WERI-Rb-1 (cell line): ENCODE measurements at regions not wholly inside any gene's neighbourhood (a gene's known extent, or its start where the extent isn't known, plus 50 kb on each side); places are given as distances from the start of the nearest gene placed in this dataset.

Source experiments
- DNase-seq: peaks from one replicate; pipeline ENCODE4 v3.0.0-alpha.2; 2020
- H3K27ac ChIP-seq: fragments of 250-450 bp; sonication (Bioruptor Pico); 2 replicates; pipeline ENCODE4 v1.5.1; 2020; ENCODE audit warnings: mild to moderate bottlenecking, moderate library complexity
- H3K27me3 ChIP-seq: fragments of 250-450 bp; sonication (Bioruptor Pico); 2 replicates; pipeline ENCODE4 v1.5.1; 2021; ENCODE audit warnings: mild to moderate bottlenecking, low read depth, moderate library complexity; ENCODE audit not compliant: insufficient read depth, severe bottlenecking
- H3K36me3 ChIP-seq: fragments of 250-450 bp; sonication (Bioruptor Pico); 2 replicates; pipeline ENCODE4 v1.5.1; 2020; ENCODE audit warnings: mild to moderate bottlenecking, moderate library complexity
- H3K4me3 ChIP-seq: 2 replicates; pipeline ENCODE4 v1.5.1; 2011; ENCODE audit warnings: low read depth, mild to moderate bottlenecking, control low read depth, low read length
- H3K9me3 ChIP-seq: fragments of 250-450 bp; sonication (Bioruptor Pico); 2 replicates; pipeline ENCODE4 v1.5.1; 2021; ENCODE audit warnings: mild to moderate bottlenecking, moderate library complexity; ENCODE audit not compliant: severe bottlenecking
- TF ChIP-seq, protein P1 (sequence below): IDR thresholded peaks from 2 replicates; pipeline ENCODE4 v1.5.1; 2011; ENCODE audit warnings: low read depth, mild to moderate bottlenecking, control low read depth, inconsistent platforms, low read length

- TF ChIP-seq, protein P1, sequence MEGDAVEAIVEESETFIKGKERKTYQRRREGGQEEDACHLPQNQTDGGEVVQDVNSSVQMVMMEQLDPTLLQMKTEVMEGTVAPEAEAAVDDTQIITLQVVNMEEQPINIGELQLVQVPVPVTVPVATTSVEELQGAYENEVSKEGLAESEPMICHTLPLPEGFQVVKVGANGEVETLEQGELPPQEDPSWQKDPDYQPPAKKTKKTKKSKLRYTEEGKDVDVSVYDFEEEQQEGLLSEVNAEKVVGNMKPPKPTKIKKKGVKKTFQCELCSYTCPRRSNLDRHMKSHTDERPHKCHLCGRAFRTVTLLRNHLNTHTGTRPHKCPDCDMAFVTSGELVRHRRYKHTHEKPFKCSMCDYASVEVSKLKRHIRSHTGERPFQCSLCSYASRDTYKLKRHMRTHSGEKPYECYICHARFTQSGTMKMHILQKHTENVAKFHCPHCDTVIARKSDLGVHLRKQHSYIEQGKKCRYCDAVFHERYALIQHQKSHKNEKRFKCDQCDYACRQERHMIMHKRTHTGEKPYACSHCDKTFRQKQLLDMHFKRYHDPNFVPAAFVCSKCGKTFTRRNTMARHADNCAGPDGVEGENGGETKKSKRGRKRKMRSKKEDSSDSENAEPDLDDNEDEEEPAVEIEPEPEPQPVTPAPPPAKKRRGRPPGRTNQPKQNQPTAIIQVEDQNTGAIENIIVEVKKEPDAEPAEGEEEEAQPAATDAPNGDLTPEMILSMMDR, result peak; percentile 78
- no peaks in the 10 kb centered on the region for H3K36me3 ChIP-seq
- no peaks in the 10 kb centered on the region for H3K9me3 ChIP-seq
- DNase-seq, result peak; percentile 61
- no peak overlapping the region for H3K27ac ChIP-seq
- H3K4me3 ChIP-seq, result no peak overlapping the region
- no peaks in the 10 kb centered on the region for H3K27me3 ChIP-seq
These were observed 482.6 kb downstream of the NPIPA7 start for GRCh38 chr16:16861546-16861945.

DNA sequence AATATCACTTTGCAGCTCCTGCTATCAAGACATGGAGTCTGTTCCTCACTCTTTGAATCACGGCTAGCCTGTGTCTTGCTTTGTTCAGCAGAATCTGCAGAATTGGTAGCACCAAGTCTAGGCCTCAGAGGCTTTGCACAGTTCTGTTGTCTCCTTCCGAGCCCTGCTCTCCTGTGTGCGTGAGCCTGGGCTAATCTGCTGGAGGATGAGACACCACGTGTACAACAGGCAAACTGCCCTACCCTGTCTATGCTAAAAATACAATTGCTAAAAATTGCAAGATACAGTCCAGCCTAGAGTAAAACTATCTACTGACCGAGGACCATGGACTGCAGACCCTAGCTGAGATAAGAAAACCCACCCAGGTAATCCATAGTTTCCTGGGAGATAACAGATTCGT, 484.7 kb downstream of the NPIPA7 start:
- no peak for DNase-seq
- H3K4me3 ChIP-seq, result no peak overlapping the region
- H3K9me3 ChIP-seq, result no peaks in the 10 kb centered on the region
- H3K27ac ChIP-seq, result no peak overlapping the region
- no peaks in the 10 kb centered on the region for H3K36me3 ChIP-seq
- TF ChIP-seq, protein P1, result no peak
- H3K27me3 ChIP-seq, result no peaks in the 10 kb centered on the region

DNA sequence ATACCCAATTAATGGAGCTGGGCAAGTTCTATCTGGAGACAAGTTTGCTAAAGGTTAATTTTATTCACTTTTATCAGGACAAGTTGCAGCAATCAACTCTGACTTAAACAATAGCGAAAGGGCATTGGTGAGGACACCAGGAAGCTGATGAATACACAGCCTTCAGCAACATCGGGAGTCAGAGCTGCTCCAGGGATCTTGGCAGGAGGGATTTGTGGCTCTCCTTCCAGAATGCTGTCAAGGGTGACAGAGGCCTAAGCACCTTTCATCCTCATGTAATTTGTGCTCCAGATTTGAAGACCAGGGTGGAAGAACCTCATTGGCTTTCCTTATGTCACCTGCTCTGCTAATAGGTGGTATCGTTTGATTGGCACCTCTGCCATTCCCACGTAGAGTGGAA, 485.6 kb downstream of the NPIPA7 start:
- TF ChIP-seq, protein P1, result no peak
- H3K4me3 ChIP-seq, result no peak overlapping the region

GRCh38 chr16:16865374-16865773, 486.4 kb downstream of the NPIPA7 start:
- DNase-seq, result no peak
- Histone ChIP-seq H3K27me3 (no peaks in the 10 kb centered on the region), H3K27ac (no peak overlapping the region), H3K9me3 (no peaks in the 10 kb centered on the region), H3K36me3 (no peaks in the 10 kb centered on the region), H3K4me3 (no peak overlapping the region)
- TF ChIP-seq, protein P1, result no peak

More for the DNA sequence above, 485.6 kb downstream of the NPIPA7 start:
- Histone ChIP-seq H3K36me3 (no peaks in the 10 kb centered on the region), H3K27ac (no peak overlapping the region), H3K9me3 (no peaks in the 10 kb centered on the region), H3K27me3 (no peaks in the 10 kb centered on the region)
- no peak for DNase-seq

DNA sequence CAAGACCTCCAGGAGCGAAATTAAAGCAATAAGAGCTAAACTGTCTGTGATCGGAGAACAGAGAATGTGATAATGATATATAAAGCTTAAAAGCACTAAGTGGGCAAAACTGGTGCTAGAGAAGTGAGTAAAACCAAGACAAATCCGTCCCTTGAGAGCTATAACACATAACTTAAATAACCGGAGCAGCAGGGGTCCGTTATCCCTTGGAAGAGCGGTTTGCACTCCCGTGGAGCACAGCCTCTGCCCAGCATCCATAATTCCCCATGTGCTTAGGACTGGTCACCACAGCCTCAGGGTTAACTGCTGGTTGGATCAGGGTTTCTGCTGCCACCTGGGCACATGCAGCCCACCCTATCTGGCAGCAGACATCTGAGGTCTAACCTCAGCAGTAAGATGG, 489.0 kb downstream of the NPIPA7 start:
- Histone ChIP-seq H3K36me3 (no peaks in the 10 kb centered on the region), H3K4me3 (no peak overlapping the region), H3K27ac (no peak overlapping the region), H3K27me3 (no peaks in the 10 kb centered on the region), H3K9me3 (no peaks in the 10 kb centered on the region)
- no peak for DNase-seq
- TF ChIP-seq, protein P1, result no peak

DNA sequence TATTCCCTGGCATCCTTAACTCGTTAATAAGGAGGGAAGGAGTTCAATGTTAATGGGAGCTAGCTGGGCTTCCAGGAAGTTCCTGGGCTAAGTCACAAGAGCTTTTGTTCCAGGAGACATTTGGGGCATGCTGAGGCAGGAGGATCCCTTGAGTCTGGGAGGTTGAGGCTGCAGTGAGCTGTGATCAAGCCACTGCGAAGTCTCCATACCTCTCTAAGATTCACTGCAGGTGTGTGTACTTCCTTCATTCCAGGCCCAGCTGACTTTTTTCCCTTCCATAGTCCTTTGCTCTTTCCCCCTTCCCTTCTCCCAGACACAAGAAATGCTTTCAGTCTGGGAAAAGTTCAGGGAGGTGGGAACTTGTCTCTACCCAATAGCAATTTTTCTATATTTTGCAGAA, 489.8 kb downstream of the NPIPA7 start:
- DNase-seq, result no peak
- Histone ChIP-seq H3K27ac (no peak overlapping the region), H3K36me3 (no peaks in the 10 kb centered on the region), H3K9me3 (no peaks in the 10 kb centered on the region), H3K4me3 (no peak overlapping the region), H3K27me3 (no peaks in the 10 kb centered on the region)
- TF ChIP-seq, protein P1, result no peak
